BLaER1 (cell line): ENCODE measurements at regions not wholly inside any gene's neighbourhood (a gene's known extent, or its start where the extent isn't known, plus 50 kb on each side); places are given as distances from the start of the nearest gene placed in this dataset.
A peak's percentile ranks its signal among the peaks of the same experiment; 100 is the strongest.

ENCODE experiments used
- H3K27ac ChIP-seq: shearing (Covaris generic); formaldehyde crosslinking; 2 replicates; pipeline ENCODE4 v1.8.1; 2022
- H3K27me3 ChIP-seq: shearing (Covaris generic); formaldehyde crosslinking; 2 replicates; pipeline ENCODE4 v1.8.1; 2022
- H3K36me3 ChIP-seq: shearing (Covaris generic); formaldehyde crosslinking; 2 replicates; pipeline ENCODE4 v1.8.1; 2022
- H3K4me1 ChIP-seq: shearing (Covaris generic); formaldehyde crosslinking; 2 replicates; pipeline ENCODE4 v1.8.1; 2022
- H3K4me2 ChIP-seq: shearing (Covaris generic); formaldehyde crosslinking; 2 replicates; pipeline ENCODE4 v1.8.1; 2022
- H3K4me3 ChIP-seq: shearing (Covaris generic); formaldehyde crosslinking; 2 replicates; pipeline ENCODE4 v1.8.1; 2022
- H3K9ac ChIP-seq: shearing (Covaris generic); formaldehyde crosslinking; 2 replicates; pipeline ENCODE4 v1.8.1; 2022
- H3K9me3 ChIP-seq: shearing (Covaris generic); formaldehyde crosslinking; 2 replicates; pipeline ENCODE4 v1.8.1; 2022
- H4K20me1 ChIP-seq: shearing (Covaris generic); formaldehyde crosslinking; 2 replicates; pipeline ENCODE4 v1.8.1; 2022
- Cebpa-rat ChIP-seq: shearing (Covaris generic); IDR thresholded peaks from 2 replicates; pipeline ENCODE4 v1.8.1; 2022

DNA sequence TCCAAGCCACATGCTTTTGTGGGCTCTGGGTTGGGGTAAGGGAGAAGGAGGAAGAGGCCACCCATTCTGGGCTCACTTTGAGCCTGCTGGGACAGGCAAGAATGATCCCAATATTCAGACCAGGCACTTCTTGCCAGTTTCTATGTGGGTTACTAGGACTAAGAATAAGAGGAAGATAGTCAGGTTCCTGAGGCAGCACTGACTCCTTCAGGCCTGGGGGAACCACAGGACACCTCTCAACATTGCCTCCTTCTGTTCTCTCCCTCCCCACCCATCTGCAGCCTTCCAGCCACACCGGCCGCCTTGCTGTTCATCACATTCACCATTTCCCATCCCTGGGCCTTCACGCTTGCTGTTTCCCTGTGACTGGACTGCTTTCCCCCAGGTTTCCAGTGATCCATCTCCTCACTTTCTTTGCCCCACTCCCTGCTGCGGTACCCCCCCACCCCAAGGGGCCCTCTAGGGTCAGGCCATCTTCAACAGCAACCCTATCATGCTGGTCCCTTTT is 69.2 kb upstream of the SIRPA start:
- Histone ChIP-seq H3K27ac (no peak overlapping the region), H3K4me3 (no peak overlapping the region)
- TF ChIP-seq Cebpa-rat, result no peak

GRCh38 chr20:1825507-1825906 is 69.7 kb upstream of the SIRPA start:
- no peak overlapping the region for H3K4me3 ChIP-seq
- H4K20me1 ChIP-seq, result peaks cover 5% of the 10 kb centered on the region
- H3K4me1 ChIP-seq, result peaks cover 28% of the 10 kb centered on the region
- H3K9me3 ChIP-seq, result peaks cover 32% of the 10 kb centered on the region
- H3K27ac ChIP-seq, result no peak overlapping the region
- H3K9ac ChIP-seq, result no peak overlapping the region
- H3K27me3 ChIP-seq, result no peaks in the 10 kb centered on the region
- no peaks in the 10 kb centered on the region for H3K36me3 ChIP-seq
- no peak for TF ChIP-seq Cebpa-rat
- no peak overlapping the region for H3K4me2 ChIP-seq

More for the DNA sequence above, 69.2 kb upstream of the SIRPA start:
- no peaks in the 10 kb centered on the region for H3K27me3 ChIP-seq
- no peak overlapping the region for H3K9ac ChIP-seq
- no peak overlapping the region for H3K4me2 ChIP-seq
- H4K20me1 ChIP-seq, result peaks cover 8% of the 10 kb centered on the region
- no peaks in the 10 kb centered on the region for H3K36me3 ChIP-seq
- H3K9me3 ChIP-seq, result peaks cover 31% of the 10 kb centered on the region
- peaks cover 28% of the 10 kb centered on the region for H3K4me1 ChIP-seq

GRCh38 chr20:1824834-1825233 is 70.4 kb upstream of the SIRPA start:
- H4K20me1 ChIP-seq, result no peaks in the 10 kb centered on the region; the same call in 1 of the 2 replicates

GRCh38 chr20:1824181-1824580 is 71.0 kb upstream of the SIRPA start:
- Histone ChIP-seq H3K27me3 (no peaks in the 10 kb centered on the region; the same call in 1 of the 2 replicates), H4K20me1 (no peaks in the 10 kb centered on the region), H3K36me3 (no peaks in the 10 kb centered on the region), H3K4me3 (no peak overlapping the region), H3K9ac (no peak overlapping the region), H3K4me2 (no peak overlapping the region), H3K9me3 (peaks cover 32% of the 10 kb centered on the region), H3K4me1 (peaks cover 29% of the 10 kb centered on the region), H3K27ac (no peak overlapping the region)
- no peak for TF ChIP-seq Cebpa-rat

More at GRCh38 chr20:1824834-1825233, 70.4 kb upstream of the SIRPA start:
- Histone ChIP-seq H3K4me2 (no peak overlapping the region), H3K4me1 (peaks cover 28% of the 10 kb centered on the region), H3K27ac (no peak overlapping the region), H3K9ac (no peak overlapping the region), H3K9me3 (peaks cover 32% of the 10 kb centered on the region), H3K4me3 (no peak overlapping the region), H3K36me3 (no peaks in the 10 kb centered on the region), H3K27me3 (no peaks in the 10 kb centered on the region)
- no peak for TF ChIP-seq Cebpa-rat

DNA sequence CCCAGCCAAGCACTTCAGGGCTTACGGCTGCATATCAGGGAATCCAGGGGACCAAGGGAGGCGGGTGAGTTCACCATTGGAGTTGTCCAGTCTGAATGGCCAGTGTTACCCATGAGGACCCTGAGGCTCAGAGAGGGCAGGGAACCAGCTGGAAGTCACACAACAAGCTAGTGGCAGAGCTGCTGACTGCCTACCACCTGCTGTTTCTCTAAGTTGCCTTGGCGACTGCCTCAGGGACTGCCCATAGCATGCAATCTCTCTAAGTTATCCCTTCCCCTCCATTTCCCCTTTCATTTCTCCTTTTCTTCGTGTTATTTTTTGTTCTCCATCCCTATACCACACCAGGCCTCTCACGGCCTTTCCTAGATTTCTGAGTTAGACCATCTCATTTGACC is 71.8 kb upstream of the SIRPA start:
- Histone ChIP-seq H3K36me3 (no peaks in the 10 kb centered on the region), H3K4me3 (no peak overlapping the region), H3K27ac (no peak overlapping the region), H3K4me1 (peaks cover 31% of the 10 kb centered on the region), H3K4me2 (no peak overlapping the region), H4K20me1 (no peaks in the 10 kb centered on the region), H3K9ac (no peak overlapping the region), H3K9me3 (peaks cover 32% of the 10 kb centered on the region), H3K27me3 (peaks cover 5% of the 10 kb centered on the region; the same call in 1 of the 2 replicates)
- no peak for TF ChIP-seq Cebpa-rat

GRCh38 chr20:1822564-1823449 is 72.4 kb upstream of the SIRPA start:
- TF ChIP-seq Cebpa-rat, result no peak
- Histone ChIP-seq H4K20me1 (no peaks in the 10 kb centered on the region), H3K9me3 (peaks cover 32% of the 10 kb centered on the region), H3K4me3 (no peak overlapping the region), H3K36me3 (no peaks in the 10 kb centered on the region), H3K27ac (no peak overlapping the region), H3K4me1 (peaks cover 35% of the 10 kb centered on the region), H3K4me2 (no peak overlapping the region), H3K9ac (no peak overlapping the region), H3K27me3 (peaks cover 10% of the 10 kb centered on the region; the same call in 1 of the 2 replicates)

DNA sequence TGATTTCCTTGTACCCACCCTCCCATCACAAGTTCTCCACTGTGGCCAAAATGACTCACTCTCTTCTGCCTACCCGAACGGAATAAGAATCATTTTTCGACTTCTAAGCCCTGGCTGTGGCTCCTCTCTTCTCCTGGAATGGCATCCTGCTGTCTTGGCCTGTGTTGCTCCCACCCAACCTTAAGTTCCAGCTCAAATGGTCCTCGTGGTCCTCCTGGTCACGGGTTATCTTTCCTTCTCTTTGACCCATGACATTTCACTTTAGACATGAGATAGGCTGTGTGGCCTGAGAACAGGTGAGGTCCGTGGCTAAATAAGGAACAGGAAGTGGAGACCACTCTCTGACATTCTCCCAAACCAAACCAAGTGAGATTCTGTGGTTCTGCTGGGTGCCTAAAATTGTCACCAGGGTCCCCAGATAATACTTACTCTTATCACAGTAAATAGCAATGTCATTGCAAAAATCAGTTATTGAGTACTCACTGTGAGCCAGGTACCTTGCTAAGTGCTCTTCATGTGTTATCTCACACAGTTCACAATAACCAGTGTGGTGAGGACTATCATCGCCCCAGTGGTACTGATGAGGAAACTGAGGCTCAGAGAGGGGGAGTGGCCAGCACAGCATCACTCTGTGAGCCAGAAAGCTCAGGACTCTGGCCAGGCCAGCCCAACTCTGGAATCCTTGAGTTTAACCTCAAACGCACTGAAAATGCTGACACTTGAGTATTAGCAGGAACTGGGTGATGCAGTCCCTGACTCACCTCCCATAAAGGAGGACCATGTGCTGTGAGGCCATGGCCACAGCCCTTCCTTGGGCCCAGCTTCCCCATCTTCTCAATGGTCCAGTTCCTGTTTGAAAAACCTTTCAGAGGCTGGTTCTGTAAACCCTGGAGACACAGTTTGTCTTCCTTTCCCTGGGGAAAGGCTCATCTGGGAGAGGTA is 74.8 kb upstream of the SIRPA start:
- H3K9ac ChIP-seq, result no peak overlapping the region
- H3K9me3 ChIP-seq, result peaks cover 32% of the 10 kb centered on the region
- H3K27me3 ChIP-seq, result peaks cover 13% of the 10 kb centered on the region; the same call in 1 of the 2 replicates
- no peak overlapping the region for H3K4me3 ChIP-seq
- H3K27ac ChIP-seq, result no peak overlapping the region
- no peaks in the 10 kb centered on the region for H4K20me1 ChIP-seq
- no peak for TF ChIP-seq Cebpa-rat
- peak overlapping the region; percentile 59 for H3K4me2 ChIP-seq
- H3K4me1 ChIP-seq, result peaks cover 57% of the 10 kb centered on the region
- no peaks in the 10 kb centered on the region for H3K36me3 ChIP-seq

GRCh38 chr20:1819311-1820137 is 75.7 kb upstream of the SIRPA start:
- Histone ChIP-seq H3K4me1 (peaks cover 57% of the 10 kb centered on the region), H3K9ac (no peak overlapping the region), H3K4me2 (peak overlapping the region; percentile 59), H3K27ac (no peak overlapping the region), H4K20me1 (no peaks in the 10 kb centered on the region), H3K9me3 (peaks cover 32% of the 10 kb centered on the region), H3K27me3 (peaks cover 13% of the 10 kb centered on the region; the same call in 1 of the 2 replicates), H3K36me3 (no peaks in the 10 kb centered on the region), H3K4me3 (no peak overlapping the region)
- TF ChIP-seq Cebpa-rat, result no peak

DNA sequence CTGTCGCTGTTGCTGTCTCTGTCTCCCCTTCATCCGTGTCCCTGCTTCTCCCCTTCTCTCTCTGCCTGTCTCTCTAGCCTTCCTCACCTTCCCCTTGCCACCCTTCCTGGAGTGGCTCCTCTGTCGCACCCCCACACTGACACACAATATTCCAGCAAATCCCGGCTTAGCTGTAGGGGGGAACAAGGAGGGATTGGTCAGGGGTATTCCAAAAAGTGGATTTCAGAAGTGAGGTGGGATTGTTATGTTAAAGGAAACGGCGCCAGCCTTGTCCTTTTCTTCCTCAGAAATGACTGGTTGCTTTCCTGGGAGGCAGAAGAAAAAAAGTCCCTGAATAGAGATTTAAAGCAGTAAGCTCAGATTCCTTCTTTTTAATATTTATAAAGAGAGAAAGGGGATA is 76.3 kb upstream of the SIRPA start:
- Histone ChIP-seq H3K36me3 (no peaks in the 10 kb centered on the region), H3K27ac (no peak overlapping the region), H4K20me1 (no peaks in the 10 kb centered on the region), H3K4me3 (no peak overlapping the region), H3K9me3 (peaks cover 25% of the 10 kb centered on the region), H3K4me1 (peaks cover 57% of the 10 kb centered on the region), H3K4me2 (peak overlapping the region; percentile 59), H3K27me3 (peaks cover 13% of the 10 kb centered on the region; the same call in 1 of the 2 replicates), H3K9ac (no peak overlapping the region)
- TF ChIP-seq Cebpa-rat, result no peak
